Kidney (tissue), 13 donors: ENCODE measurements at regions not wholly inside any gene's neighbourhood (a gene's known extent, or its start where the extent isn't known, plus 50 kb on each side); places are given as distances from the start of the nearest gene placed in this dataset.

Source experiments
- DNase-seq, 5 donors: peaks; one replicate each; pipeline ENCODE4 v3.0.0-alpha.2; 2013 to 2020
- FAIRE-seq: peaks from 2 replicates; lab custom pipeline; 2012; peaks lifted over from hg19 to GRCh38; lab: Jason Lieb, UNC
- H3K27ac ChIP-seq, 2 donors: one replicate each; pipeline ENCODE4 v1.7.0; 2013; ENCODE audit warnings: low read depth in 2 of 2, low read length in 2 of 2, inconsistent platforms in 1 of 2
- H3K27me3 ChIP-seq: one replicate; pipeline ENCODE4 v1.7.1; 2013; ENCODE audit warnings: low read length, inconsistent platforms; ENCODE audit not compliant: control insufficient read depth, insufficient read depth
- H3K36me3 ChIP-seq, 3 donors: one replicate each; pipeline versions ENCODE4 v1.7.0 to v1.7.1; 2013; ENCODE audit warnings: low read length in 3 of 3, control low read depth in 1 of 3, inconsistent platforms in 1 of 3; ENCODE audit not compliant: insufficient read depth in 3 of 3, control insufficient read depth in 2 of 3
- H3K4me1 ChIP-seq, 3 donors: one replicate each; pipeline versions ENCODE4 v1.7.0 to v1.7.1; 2013; ENCODE audit warnings: low read length in 3 of 3, inconsistent platforms in 1 of 3, low read depth in 1 of 3; ENCODE audit not compliant: control insufficient read depth in 2 of 3, insufficient read depth in 2 of 3
- H3K4me3 ChIP-seq, 3 donors: one replicate each; pipeline versions ENCODE4 v1.7.0 to v1.8.1; 2013; ENCODE audit warnings: low read length in 3 of 3, control low read depth in 1 of 3, inconsistent platforms in 1 of 3
- H3K9ac ChIP-seq, 3 donors: one replicate each; pipeline versions ENCODE4 v1.7.0 to v1.7.1; 2013; ENCODE audit warnings: low read length in 3 of 3, control low read depth in 1 of 3, inconsistent platforms in 1 of 3
- H3K9me3 ChIP-seq, 3 donors: one replicate each; pipeline versions ENCODE4 v1.7.0 to v1.7.1; 2013; ENCODE audit warnings: low read length in 3 of 3, control low read depth in 1 of 3, inconsistent platforms in 1 of 3; ENCODE audit not compliant: control insufficient read depth in 2 of 3, insufficient read depth in 1 of 3
- CTCF ChIP-seq: IDR thresholded peaks from 3 replicates; pipeline ENCODE4 v1.5.1; 2012; ENCODE audit warnings: mild to moderate bottlenecking, moderate library complexity, borderline replicate concordance; ENCODE audit not compliant: insufficient read depth; ENCODE audit errors: extremely low read depth
- intact Hi-C: fragments of 100-400 bp; cut with DNase I; formaldehyde crosslinking; loops from one replicate; pipeline ENCODE4 v1.11.1; 2022
- donor health status: control.
- donor health status: control.
- donor health status: control.
- donor health status: control.
- donor health status: control.
- donor health status: DM: yes; HTN: yes; CAD: no.
- donor health status: Normal renal cell carcinoma (clear cell type).

- no peak overlapping the region for H3K27ac ChIP-seq
- H3K9me3 ChIP-seq, result no peaks in the 10 kb centered on the region
- FAIRE-seq (no peak), DNase-seq (no peak)
- TF ChIP-seq CTCF, result no peak
- H3K9ac ChIP-seq, result no peak overlapping the region
- intact Hi-C loops, result no loop called here
- H3K4me3 ChIP-seq, result no peak overlapping the region
- H3K27me3 ChIP-seq, result no peaks in the 10 kb centered on the region
- no peaks in the 10 kb centered on the region for H3K4me1 ChIP-seq
- H3K36me3 ChIP-seq, result no peaks in the 10 kb centered on the region
Measured at GRCh38 chr7:91568138-91568537, 303.9 kb downstream of the FZD1 start.

DNA sequence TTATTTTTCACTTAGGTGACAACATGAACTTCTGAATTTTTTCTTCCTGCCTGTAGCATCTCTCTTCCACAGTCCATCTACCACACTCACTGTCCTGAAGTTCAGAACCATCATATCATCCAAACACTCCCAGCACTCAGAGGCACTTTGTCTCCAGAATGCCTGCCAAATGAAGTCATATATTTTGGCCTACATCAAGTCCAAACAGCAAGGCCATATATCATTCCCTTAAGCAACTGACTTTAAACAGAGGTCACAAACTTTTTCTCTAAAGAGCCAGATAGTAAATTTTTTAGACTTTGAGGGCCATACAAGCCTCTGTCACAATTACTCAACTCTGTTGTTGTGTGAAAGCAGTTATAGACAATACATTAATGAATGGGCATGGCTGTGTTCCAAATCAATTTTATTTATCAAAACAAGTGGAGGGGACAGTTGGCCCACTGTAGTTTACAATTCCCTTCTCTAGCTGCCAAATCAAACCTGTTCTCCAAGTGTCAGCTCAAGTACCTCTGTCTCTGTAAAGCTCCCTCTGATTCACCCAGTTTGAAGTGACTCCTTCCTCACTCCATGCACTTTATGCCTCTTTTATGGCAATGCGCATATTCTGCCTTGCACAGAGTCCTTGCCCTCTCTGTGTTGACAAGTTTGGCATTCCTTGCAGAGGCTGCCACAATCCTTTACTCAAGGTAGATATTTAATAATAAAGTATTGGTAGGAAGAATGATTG, 305.7 kb downstream of the FZD1 start:
- TF ChIP-seq CTCF, result no peak
- Histone ChIP-seq H3K9me3 (no peaks in the 10 kb centered on the region), H3K4me1 (no peaks in the 10 kb centered on the region), H3K27ac (no peak overlapping the region), H3K9ac (no peak overlapping the region), H3K4me3 (no peak overlapping the region), H3K27me3 (no peaks in the 10 kb centered on the region), H3K36me3 (no peaks in the 10 kb centered on the region)
- DNase-seq (peak in 2 of 5 donors; percentile 43 to 52), FAIRE-seq (no peak)
- intact Hi-C loops, result no loop called here

DNA sequence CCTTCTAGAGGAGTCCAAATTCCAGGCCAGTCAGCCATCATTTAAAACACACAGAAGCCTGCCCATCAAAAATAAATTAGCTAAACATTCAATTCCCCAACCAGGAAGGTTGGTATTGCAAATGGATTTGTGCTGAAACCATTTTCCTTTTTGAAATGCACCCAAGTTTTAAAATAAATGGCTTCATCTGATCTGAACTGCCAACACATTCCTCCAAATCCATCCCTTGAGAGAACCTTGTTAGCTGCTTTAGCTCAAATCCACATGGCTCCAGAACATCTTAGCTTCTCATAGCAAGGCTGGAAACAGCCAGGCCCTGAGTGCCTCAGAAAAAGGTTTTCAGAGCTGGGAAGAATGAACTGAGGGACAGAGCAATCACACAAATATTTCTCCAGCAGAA, 306.3 kb downstream of the FZD1 start:
- no peak for TF ChIP-seq CTCF
- Histone ChIP-seq H3K9me3 (no peaks in the 10 kb centered on the region), H3K36me3 (no peaks in the 10 kb centered on the region), H3K4me3 (no peak overlapping the region), H3K4me1 (no peaks in the 10 kb centered on the region), H3K27me3 (no peaks in the 10 kb centered on the region), H3K27ac (no peak overlapping the region), H3K9ac (no peak overlapping the region)
- FAIRE-seq, result no peak
- intact Hi-C loops, result no loop called here
- no peak for DNase-seq

GRCh38 chr7:91571601-91572000, 307.4 kb downstream of the FZD1 start:
- Histone ChIP-seq H3K36me3 (no peaks in the 10 kb centered on the region), H3K9me3 (no peaks in the 10 kb centered on the region), H3K4me3 (no peak overlapping the region), H3K9ac (no peak overlapping the region), H3K4me1 (no peaks in the 10 kb centered on the region), H3K27ac (no peak overlapping the region), H3K27me3 (no peaks in the 10 kb centered on the region)
- no peak for FAIRE-seq
- no peak for TF ChIP-seq CTCF
- no peak for DNase-seq
- intact Hi-C loops, result no loop called here
